ENCODE measurements at regions not wholly inside any gene's neighbourhood (a gene's known extent, or its start where the extent isn't known, plus 50 kb on each side); places are given as distances from the start of the nearest gene placed in this dataset.

DNA sequence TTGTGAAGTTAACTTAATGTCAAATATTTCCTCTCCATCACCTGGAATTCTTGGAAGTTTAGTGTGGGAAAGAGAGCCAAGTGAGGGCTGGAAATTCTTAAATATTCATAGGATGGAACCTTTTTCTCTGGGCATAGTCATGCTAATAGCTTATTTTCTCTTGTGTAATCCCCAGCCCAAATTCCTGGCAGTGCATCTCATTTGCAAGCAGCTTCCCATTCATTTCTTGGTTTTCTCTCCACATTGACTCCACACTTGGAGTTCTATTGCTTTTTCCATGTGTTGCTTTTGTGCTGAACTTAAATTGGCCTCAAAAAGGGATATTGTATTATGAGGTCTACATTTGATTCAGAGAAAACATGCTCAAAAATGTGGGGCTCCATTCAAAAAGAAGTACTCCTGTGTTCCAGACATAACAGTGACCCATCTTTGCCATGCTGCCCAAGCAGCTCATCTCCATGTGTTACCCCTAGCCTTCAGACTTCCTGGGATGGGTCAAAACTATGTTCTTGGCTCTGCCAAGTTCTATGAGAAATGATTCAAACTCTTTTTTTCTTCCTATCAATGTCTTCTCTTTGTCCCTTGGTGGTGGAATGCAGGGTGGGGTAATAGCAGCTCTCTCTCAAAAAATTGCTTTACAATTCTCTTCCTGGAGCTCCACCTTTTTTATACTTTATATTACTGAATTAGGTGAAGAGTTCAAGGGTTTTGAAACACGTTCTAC is 2471.5 kb downstream of the PCDH9 start:
- TF ChIP-seq, protein P1, sequence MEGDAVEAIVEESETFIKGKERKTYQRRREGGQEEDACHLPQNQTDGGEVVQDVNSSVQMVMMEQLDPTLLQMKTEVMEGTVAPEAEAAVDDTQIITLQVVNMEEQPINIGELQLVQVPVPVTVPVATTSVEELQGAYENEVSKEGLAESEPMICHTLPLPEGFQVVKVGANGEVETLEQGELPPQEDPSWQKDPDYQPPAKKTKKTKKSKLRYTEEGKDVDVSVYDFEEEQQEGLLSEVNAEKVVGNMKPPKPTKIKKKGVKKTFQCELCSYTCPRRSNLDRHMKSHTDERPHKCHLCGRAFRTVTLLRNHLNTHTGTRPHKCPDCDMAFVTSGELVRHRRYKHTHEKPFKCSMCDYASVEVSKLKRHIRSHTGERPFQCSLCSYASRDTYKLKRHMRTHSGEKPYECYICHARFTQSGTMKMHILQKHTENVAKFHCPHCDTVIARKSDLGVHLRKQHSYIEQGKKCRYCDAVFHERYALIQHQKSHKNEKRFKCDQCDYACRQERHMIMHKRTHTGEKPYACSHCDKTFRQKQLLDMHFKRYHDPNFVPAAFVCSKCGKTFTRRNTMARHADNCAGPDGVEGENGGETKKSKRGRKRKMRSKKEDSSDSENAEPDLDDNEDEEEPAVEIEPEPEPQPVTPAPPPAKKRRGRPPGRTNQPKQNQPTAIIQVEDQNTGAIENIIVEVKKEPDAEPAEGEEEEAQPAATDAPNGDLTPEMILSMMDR (IDR thresholded peaks at IDR 0.05), result no peak
- TF ChIP-seq POLR2A (IDR thresholded peaks at IDR 0.05) (no peak), EP300 (IDR thresholded peaks at IDR 0.05) (no peak), POLR2AphosphoS5 (IDR thresholded peaks at IDR 0.05) (no peak)

Measured in gastroesophageal sphincter (tissue), 3 donors.